Endodermal cell (in vitro differentiated cells): ENCODE measurements at regions not wholly inside any gene's neighbourhood (a gene's known extent, or its start where the extent isn't known, plus 50 kb on each side); places are given as distances from the start of the nearest gene placed in this dataset.

Experiments
- DNase-seq: peaks from one replicate; pipeline ENCODE4 v3.0.0-alpha.2; 2017
- H3K27ac ChIP-seq: 2 replicates; pipeline ENCODE4 v1.5.1; 2013; ENCODE audit warnings: mild to moderate bottlenecking, low read depth, low read length, moderate library complexity
- H3K27me3 ChIP-seq: 2 replicates; pipeline ENCODE4 v1.6.1; 2013; ENCODE audit warnings: mild to moderate bottlenecking, low read length, moderate library complexity; ENCODE audit not compliant: insufficient read depth, control insufficient read depth, poor library complexity, severe bottlenecking
- H3K36me3 ChIP-seq: 2 replicates; pipeline ENCODE4 v1.7.0; 2013; ENCODE audit warnings: mild to moderate bottlenecking, low read length, moderate library complexity; ENCODE audit not compliant: control insufficient read depth, insufficient read depth
- H3K4me1 ChIP-seq: one replicate; pipeline ENCODE4 v1.7.0; 2013; ENCODE audit warnings: low read length; ENCODE audit not compliant: control insufficient read depth, insufficient read depth
- H3K4me3 ChIP-seq: 2 replicates; pipeline ENCODE4 v1.5.1; 2013; ENCODE audit warnings: mild to moderate bottlenecking, low read length, moderate library complexity
- H3K9ac ChIP-seq: 2 replicates; pipeline ENCODE4 v1.6.1; 2013; ENCODE audit warnings: mild to moderate bottlenecking, low read length, moderate library complexity; ENCODE audit not compliant: poor library complexity, severe bottlenecking; ENCODE audit errors: extremely low read depth
- H3K9me3 ChIP-seq: 2 replicates; pipeline ENCODE4 v1.6.1; 2013; ENCODE audit warnings: mild to moderate bottlenecking, low read length, moderate library complexity; ENCODE audit not compliant: control insufficient read depth
- H3K27ac Mint-ChIP-seq: 2 replicates; pipeline ENCODE4 v1.8.0; 2020; ENCODE audit warnings: mixed read lengths
- H3K27me3 Mint-ChIP-seq: 2 replicates; pipeline ENCODE4 v1.8.0; 2021; ENCODE audit warnings: mild to moderate bottlenecking, mixed read lengths; ENCODE audit not compliant: insufficient read depth
- H3K36me3 Mint-ChIP-seq: 2 replicates; pipeline ENCODE4 v1.8.0; 2020; ENCODE audit warnings: low read depth, mixed read lengths
- H3K4me1 Mint-ChIP-seq: 2 replicates; pipeline ENCODE4 v1.8.0; 2020; ENCODE audit warnings: mixed read lengths
- H3K4me3 Mint-ChIP-seq: 2 replicates; pipeline ENCODE4 v1.8.0; 2020; ENCODE audit warnings: mild to moderate bottlenecking, moderate library complexity, mixed read lengths
- H3K9me3 Mint-ChIP-seq: 2 replicates; pipeline ENCODE4 v1.8.0; 2020; ENCODE audit warnings: mild to moderate bottlenecking, mixed read lengths
- whole genome bisulfite sequencing, 2 experiments: methylation state at CpG; one replicate each; pipeline versions ENCODE4 v1.1.5 to v1.1.7; 2013; ENCODE audit warnings: missing lambda C conversion rate in 2 of 2, mixed read lengths in 1 of 2; ENCODE audit not compliant: insufficient coverage in 1 of 2, insufficient read length in 1 of 2; 5-methylcytosine and 5-hydroxymethylcytosine counted together
- TF ChIP-seq, protein P1 (sequence below): fragments of 200-600 bp; sonication (generic); conservative IDR thresholded peaks from 2 replicates; pipeline ENCODE4 v1.5.0; 2021; ENCODE audit warnings: antibody characterized with exemption, mild to moderate bottlenecking

DNA sequence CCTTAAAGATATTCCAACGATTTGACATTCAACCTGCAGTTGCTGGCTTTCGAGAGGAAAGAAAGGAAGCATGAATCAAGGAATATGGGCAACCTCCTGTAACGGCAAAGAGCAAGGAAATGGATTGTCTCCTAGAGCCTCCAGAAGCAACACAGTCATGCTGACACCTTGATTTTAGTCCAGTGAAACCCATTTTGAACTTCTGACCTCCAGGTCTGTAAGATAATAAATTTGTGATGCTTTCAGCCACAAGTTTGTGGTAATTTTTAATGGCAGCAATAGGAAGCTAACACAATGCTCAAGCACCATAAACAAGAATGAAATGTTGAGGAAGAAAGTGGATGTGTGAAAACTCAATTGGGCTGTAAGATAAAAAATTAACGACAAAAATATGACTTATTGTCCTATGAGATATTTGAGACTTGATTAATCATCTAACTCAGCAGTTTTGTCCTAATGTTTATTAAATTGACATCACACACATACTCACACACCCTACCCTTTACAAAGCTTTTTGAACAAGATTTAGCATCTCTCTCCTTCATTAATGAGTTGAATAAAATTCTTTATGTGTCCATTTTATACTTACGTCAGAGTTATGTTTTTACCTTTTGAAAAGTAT lies 857.2 kb upstream of the INTU start:
- DNase-seq = no peak
- Mint-ChIP-seq H3K4me1 (peaks cover 14% of the 10 kb centered on the region), H3K27me3 (no peaks in the 10 kb centered on the region), H3K27ac (no peak overlapping the region), H3K9me3 (peaks cover 11% of the 10 kb centered on the region), H3K4me3 (no peak overlapping the region), H3K36me3 (peaks cover 4% of the 10 kb centered on the region)
- H3K36me3 ChIP-seq = no peaks in the 10 kb centered on the region
- H3K9me3 ChIP-seq = no peaks in the 10 kb centered on the region
- no peak overlapping the region for H3K4me3 ChIP-seq
- no peaks in the 10 kb centered on the region for H3K27me3 ChIP-seq
- no peak overlapping the region for H3K27ac ChIP-seq
- H3K4me1 ChIP-seq = no peaks in the 10 kb centered on the region
- TF ChIP-seq, protein P1, sequence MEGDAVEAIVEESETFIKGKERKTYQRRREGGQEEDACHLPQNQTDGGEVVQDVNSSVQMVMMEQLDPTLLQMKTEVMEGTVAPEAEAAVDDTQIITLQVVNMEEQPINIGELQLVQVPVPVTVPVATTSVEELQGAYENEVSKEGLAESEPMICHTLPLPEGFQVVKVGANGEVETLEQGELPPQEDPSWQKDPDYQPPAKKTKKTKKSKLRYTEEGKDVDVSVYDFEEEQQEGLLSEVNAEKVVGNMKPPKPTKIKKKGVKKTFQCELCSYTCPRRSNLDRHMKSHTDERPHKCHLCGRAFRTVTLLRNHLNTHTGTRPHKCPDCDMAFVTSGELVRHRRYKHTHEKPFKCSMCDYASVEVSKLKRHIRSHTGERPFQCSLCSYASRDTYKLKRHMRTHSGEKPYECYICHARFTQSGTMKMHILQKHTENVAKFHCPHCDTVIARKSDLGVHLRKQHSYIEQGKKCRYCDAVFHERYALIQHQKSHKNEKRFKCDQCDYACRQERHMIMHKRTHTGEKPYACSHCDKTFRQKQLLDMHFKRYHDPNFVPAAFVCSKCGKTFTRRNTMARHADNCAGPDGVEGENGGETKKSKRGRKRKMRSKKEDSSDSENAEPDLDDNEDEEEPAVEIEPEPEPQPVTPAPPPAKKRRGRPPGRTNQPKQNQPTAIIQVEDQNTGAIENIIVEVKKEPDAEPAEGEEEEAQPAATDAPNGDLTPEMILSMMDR = no peak
- WGBS, 2 experiments = 86 to 94% methylated on average over 4 to 5 of the region's 5 CpGs
- no peak overlapping the region for H3K9ac ChIP-seq

DNA sequence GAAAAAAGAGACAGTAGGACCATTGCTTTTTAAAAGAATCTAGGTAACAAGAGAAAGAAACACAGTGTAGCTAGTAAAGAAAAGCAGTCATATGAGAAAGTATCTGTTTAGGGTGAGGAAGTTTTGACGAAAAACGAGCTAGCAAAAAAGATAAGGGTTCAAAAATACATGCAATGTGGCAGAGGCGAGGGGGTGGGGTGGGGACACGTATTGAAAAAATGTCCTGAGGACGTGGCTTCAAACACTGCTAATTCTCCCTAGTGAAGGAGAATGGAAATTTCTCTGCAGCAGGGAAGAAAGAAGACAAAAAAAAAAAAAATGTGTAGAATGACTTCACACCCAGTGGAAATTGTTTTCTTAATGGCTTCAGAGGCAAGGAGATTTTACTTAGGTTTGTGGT lies 856.4 kb upstream of the INTU start:
- H3K36me3 ChIP-seq = no peaks in the 10 kb centered on the region
- Mint-ChIP-seq H3K27me3 (no peaks in the 10 kb centered on the region), H3K36me3 (peaks cover 4% of the 10 kb centered on the region), H3K4me3 (no peak overlapping the region), H3K9me3 (peaks cover 5% of the 10 kb centered on the region), H3K27ac (no peak overlapping the region), H3K4me1 (peaks cover 14% of the 10 kb centered on the region)
- H3K9ac ChIP-seq = no peak overlapping the region
- H3K27me3 ChIP-seq = no peaks in the 10 kb centered on the region
- H3K4me3 ChIP-seq = no peak overlapping the region
- no peak overlapping the region for H3K27ac ChIP-seq
- WGBS, 2 experiments = 55 to 74% methylated on average over 5 of the region's 5 CpGs
- H3K4me1 ChIP-seq = no peaks in the 10 kb centered on the region
- no peak for DNase-seq
- H3K9me3 ChIP-seq = no peaks in the 10 kb centered on the region
- TF ChIP-seq, protein P1 = no peak

DNA sequence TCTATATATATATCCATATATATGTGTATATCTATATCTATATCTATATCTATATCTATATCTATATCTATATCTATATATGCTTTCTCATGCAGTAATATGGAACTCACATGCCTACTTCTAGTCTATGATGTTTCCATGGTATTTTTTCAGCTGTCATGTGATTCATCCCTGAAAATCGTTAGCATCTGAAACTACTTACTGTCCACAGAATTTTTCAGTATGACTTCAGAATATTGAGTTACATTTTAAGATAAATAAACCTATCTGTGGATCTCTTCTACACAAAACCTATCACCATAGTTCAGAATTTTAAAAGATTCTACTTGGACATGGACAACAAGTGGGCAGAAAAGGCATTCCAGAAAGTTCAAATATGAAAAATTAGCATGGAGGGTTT lies 855.1 kb upstream of the INTU start:
- Histone ChIP-seq H3K4me3 (no peak overlapping the region), H3K9me3 (no peaks in the 10 kb centered on the region), H3K4me1 (no peaks in the 10 kb centered on the region), H3K27me3 (no peaks in the 10 kb centered on the region), H3K36me3 (no peaks in the 10 kb centered on the region), H3K9ac (no peak overlapping the region), H3K27ac (no peak overlapping the region)
- no peak overlapping the region for H3K27ac Mint-ChIP-seq
- TF ChIP-seq, protein P1 = no peak
- H3K4me3 Mint-ChIP-seq = no peak overlapping the region
- WGBS, 2 experiments = 81% methylated on average over 1 of the region's 1 CpG; no CpG with 5 or more reads in 1 of the 2 experiments
- no peaks in the 10 kb centered on the region for H3K36me3 Mint-ChIP-seq
- no peaks in the 10 kb centered on the region for H3K9me3 Mint-ChIP-seq
- no peak for DNase-seq
- no peaks in the 10 kb centered on the region for H3K27me3 Mint-ChIP-seq
- peaks cover 9% of the 10 kb centered on the region for H3K4me1 Mint-ChIP-seq
